DOHH2 (cell line): ENCODE measurements at regions not wholly inside any gene's neighbourhood (a gene's known extent, or its start where the extent isn't known, plus 50 kb on each side); places are given as distances from the start of the nearest gene placed in this dataset.

Source experiments
- CTCF ChIP-seq: fragments of 200-600 bp; sonication (generic); IDR thresholded peaks from one replicate; pipeline ENCODE4 v1.5.1; 2014; ENCODE audit warnings: antibody characterized with exemption, mild to moderate bottlenecking, low read depth, low read length; ENCODE audit not compliant: poor library complexity, severe bottlenecking
- EZH2phosphoT487 ChIP-seq: fragments of 200-600 bp; sonication (generic); IDR thresholded peaks from 2 replicates; pipeline ENCODE4 v1.6.1; 2017; ENCODE audit warnings: borderline replicate concordance, mild to moderate bottlenecking, antibody characterized with exemption, low read length, moderate library complexity, mixed read lengths

- TF ChIP-seq CTCF (no peak), EZH2phosphoT487 (no peak)
Observed at GRCh38 chr17:74027444-74027843, 176.0 kb upstream of the RPL38 start.
